IMR-90 (cell line): ENCODE measurements at regions not wholly inside any gene's neighbourhood (a gene's known extent, or its start where the extent isn't known, plus 50 kb on each side); places are given as distances from the start of the nearest gene placed in this dataset.
A peak's percentile ranks its signal among the peaks of the same experiment; 100 is the strongest.

Experiments used
- ATAC-seq: fragments of 200-7000 bp; cut with Tn5 transposase; 2 replicates; pipeline ENCODE4 v1.9.1; 2020; ENCODE audit warnings: low read depth, mild to moderate bottlenecking, moderate library complexity
- BruUV-seq: library from RNA; stranded (reverse); fragments of 400-500 nt; replicated peaks from 2 replicates; lab custom pipeline; 2021; lab: Mats Ljungman, UMichigan
- CTCF ChIA-PET: fragments of 300-600 bp; formaldehyde crosslinking; extraction: SDS; loops from one replicate; lab custom pipeline; 2021; ENCODE audit warnings: antibody characterized with exemption; lab: Yijun Ruan, JAX
- POLR2A ChIA-PET: fragments of 300-600 bp; sonication (Branson Sonifier 250); formaldehyde crosslinking; loops from one replicate; lab custom pipeline; 2022; ENCODE audit warnings: antibody characterized with exemption; ENCODE audit not compliant: unreplicated experiment; lab: Charles Lee
- DNase-seq: peaks from one replicate; pipeline ENCODE4 v3.0.0; 2013
- H2AFZ ChIP-seq: replicated peaks from 2 replicates; pipeline ENCODE3; 2013; ENCODE audit warnings: low read length, mild to moderate bottlenecking; ENCODE audit not compliant: poor library complexity
- H2AK5ac ChIP-seq: 2 replicates; pipeline ENCODE4 v1.6.1; 2013; ENCODE audit warnings: low read depth, low read length, inconsistent platforms
- H2AK9ac ChIP-seq: replicated peaks from 2 replicates; pipeline ENCODE3; 2013; ENCODE audit warnings: mild to moderate bottlenecking, low read depth, low read length, moderate library complexity; ENCODE audit not compliant: poor library complexity
- H2BK120ac ChIP-seq: 2 replicates; pipeline ENCODE4 v1.6.1; 2013; ENCODE audit warnings: low read depth, low read length, inconsistent platforms
- H2BK15ac ChIP-seq: 3 replicates; pipeline ENCODE4 v1.6.1; 2013; ENCODE audit warnings: low read depth, low read length, inconsistent platforms
- H2BK20ac ChIP-seq: 2 replicates; pipeline ENCODE4 v1.6.1; 2013; ENCODE audit warnings: low read depth, mild to moderate bottlenecking, inconsistent platforms, low read length, moderate library complexity
- H2BK5ac ChIP-seq: 2 replicates; pipeline ENCODE4 v1.6.1; 2013; ENCODE audit warnings: mild to moderate bottlenecking, low read depth, low read length, inconsistent platforms; ENCODE audit not compliant: poor library complexity, severe bottlenecking
- H3K14ac ChIP-seq: replicated peaks from 2 replicates; pipeline ENCODE4 v1.6.1; 2013; ENCODE audit warnings: low read depth, low read length, inconsistent platforms
- H3K18ac ChIP-seq: 2 replicates; pipeline ENCODE4 v1.6.1; 2013; ENCODE audit warnings: low read depth, low read length, control low read depth
- H3K23ac ChIP-seq: 2 replicates; pipeline ENCODE4 v1.6.1; 2013; ENCODE audit warnings: low read depth, low read length, inconsistent platforms
- H3K27ac ChIP-seq: 2 replicates; pipeline ENCODE4 v1.5.1; 2013; ENCODE audit warnings: mild to moderate bottlenecking, control low read depth, low read length; ENCODE audit not compliant: insufficient read depth
- H3K27me3 ChIP-seq: 2 replicates; pipeline ENCODE4 v1.6.1; 2013; ENCODE audit warnings: low read length; ENCODE audit not compliant: control insufficient read depth, insufficient read depth
- H3K36me3 ChIP-seq: 2 replicates; pipeline ENCODE4 v1.6.1; 2013; ENCODE audit warnings: low read length, mixed read lengths; ENCODE audit not compliant: control insufficient read depth, insufficient read depth
- H3K4ac ChIP-seq: 2 replicates; pipeline ENCODE4 v1.6.1; 2013; ENCODE audit warnings: low read depth, low read length, inconsistent platforms
- H3K4me1 ChIP-seq: 2 replicates; pipeline ENCODE4 v1.6.1; 2013; ENCODE audit warnings: low read length, mixed read lengths; ENCODE audit not compliant: control insufficient read depth, insufficient read depth
- H3K4me2 ChIP-seq: 2 replicates; pipeline ENCODE4 v1.6.1; 2013; ENCODE audit warnings: low read depth, mild to moderate bottlenecking, control low read depth, low read length, moderate library complexity
- H3K4me3 ChIP-seq: 2 replicates; pipeline ENCODE4 v1.5.1; 2013; ENCODE audit warnings: low read depth, mild to moderate bottlenecking, control low read depth, low read length, moderate library complexity; ENCODE audit not compliant: insufficient read depth
- H3K56ac ChIP-seq: 2 replicates; pipeline ENCODE4 v1.6.1; 2013; ENCODE audit warnings: low read length, inconsistent platforms; ENCODE audit not compliant: insufficient read depth; ENCODE audit errors: extremely low read depth
- H3K79me1 ChIP-seq, 2 experiments: 2 replicates each; pipeline ENCODE4 v1.6.1; 2013; ENCODE audit warnings: low read length in 2 of 2, inconsistent platforms in 1 of 2, low read depth in 1 of 2
- H3K9ac ChIP-seq: 2 replicates; pipeline ENCODE4 v1.6.1; 2013; ENCODE audit warnings: low read depth, low read length, control low read depth
- H3K9me1 ChIP-seq: 2 replicates; pipeline ENCODE4 v1.6.1; 2013; ENCODE audit warnings: low read length, inconsistent platforms; ENCODE audit not compliant: insufficient read depth
- H3K9me3 ChIP-seq: 2 replicates; pipeline ENCODE4 v1.6.1; 2013; ENCODE audit warnings: low read length; ENCODE audit not compliant: control insufficient read depth, insufficient read depth
- H4K20me1 ChIP-seq: 2 replicates; pipeline ENCODE4 v1.6.1; 2013; ENCODE audit warnings: low read length, inconsistent platforms; ENCODE audit not compliant: insufficient read depth
- H4K5ac ChIP-seq: 2 replicates; pipeline ENCODE4 v1.6.1; 2013; ENCODE audit warnings: mild to moderate bottlenecking, low read depth, low read length, control low read depth
- H4K8ac ChIP-seq, 2 experiments: 2 replicates each; pipeline ENCODE4 v1.6.1; 2013; ENCODE audit warnings: low read depth in 2 of 2, low read length in 2 of 2, control low read depth in 1 of 2, inconsistent platforms in 1 of 2
- H4K91ac ChIP-seq: 2 replicates; pipeline ENCODE4 v1.6.1; 2013; ENCODE audit warnings: low read depth, low read length, inconsistent platforms; ENCODE audit not compliant: insufficient read depth
- BHLHE40 ChIP-seq: fragments of 150-350 bp; IDR thresholded peaks from 2 replicates; pipeline ENCODE4 v1.6.1; 2016; ENCODE audit warnings: mild to moderate bottlenecking, low read depth, low read length
- CEBPB ChIP-seq: IDR thresholded peaks from 2 replicates; pipeline ENCODE4 v1.6.1; 2012; ENCODE audit warnings: low read depth, low read length, improper control_type of control experiment
- CHD1 ChIP-seq: IDR thresholded peaks from 2 replicates; pipeline ENCODE4 v1.6.1; 2012; ENCODE audit warnings: low read depth, low read length, improper control_type of control experiment
- CTCF ChIP-seq: conservative IDR thresholded peaks from 2 replicates; pipeline ENCODE4 v1.5.1; 2012; ENCODE audit warnings: mild to moderate bottlenecking, low read depth, low read length, improper control_type of control experiment
- FOS ChIP-seq: fragments of 150-350 bp; IDR thresholded peaks from 2 replicates; pipeline ENCODE4 v1.6.1; 2016; ENCODE audit warnings: low read depth, low read length
- MAFK ChIP-seq: IDR thresholded peaks from 2 replicates; pipeline ENCODE4 v1.6.1; 2012; ENCODE audit warnings: low read depth, low read length, improper control_type of control experiment
- MAZ ChIP-seq: IDR thresholded peaks from 2 replicates; pipeline ENCODE4 v1.6.1; 2012; ENCODE audit warnings: low read depth, mild to moderate bottlenecking, low read length, improper control_type of control experiment, moderate library complexity, borderline replicate concordance
- MXI1 ChIP-seq: IDR thresholded peaks from 2 replicates; pipeline ENCODE4 v1.6.1; 2012; ENCODE audit warnings: low read depth, mild to moderate bottlenecking, low read length, moderate library complexity, borderline replicate concordance
- NFE2L2 ChIP-seq: fragments of 150-350 bp; IDR thresholded peaks from 2 replicates; pipeline ENCODE4 v1.6.1; 2016; ENCODE audit warnings: low read depth, mild to moderate bottlenecking, low read length
- POLR2A ChIP-seq: IDR thresholded peaks from 2 replicates; pipeline ENCODE4 v1.6.1; 2012; ENCODE audit warnings: mild to moderate bottlenecking, low read depth, low read length
- RAD21 ChIP-seq: IDR thresholded peaks from 2 replicates; pipeline ENCODE4 v1.6.1; 2012; ENCODE audit warnings: low read length, improper control_type of control experiment
- RCOR1 ChIP-seq: IDR thresholded peaks from 2 replicates; pipeline ENCODE4 v1.6.1; 2012; ENCODE audit warnings: mild to moderate bottlenecking, low read length, improper control_type of control experiment; ENCODE audit not compliant: insufficient replicate concordance
- RFX5 ChIP-seq: IDR thresholded peaks from 2 replicates; pipeline ENCODE4 v1.8.0; 2012; ENCODE audit warnings: low read depth, mild to moderate bottlenecking, low read length, moderate library complexity
- SMC3 ChIP-seq: fragments of 150-350 bp; IDR thresholded peaks from 2 replicates; pipeline ENCODE4 v1.6.1; 2016; ENCODE audit warnings: low read depth, mild to moderate bottlenecking, antibody characterized with exemption, low read length, moderate library complexity
- USF2 ChIP-seq: fragments of 150-350 bp; IDR thresholded peaks from 2 replicates; pipeline ENCODE4 v1.6.1; 2017; ENCODE audit warnings: mild to moderate bottlenecking, antibody characterized with exemption, low read length, low read depth
- WGBS, 2 experiments: methylation state at CpG; one replicate each; pipeline versions ENCODE4 v1.1.5 to v1.1.7; 2013; ENCODE audit warnings: missing lambda C conversion rate in 2 of 2; ENCODE audit not compliant: insufficient read length in 1 of 2; ENCODE audit errors: extremely low coverage in 2 of 2; 5-methylcytosine and 5-hydroxymethylcytosine counted together
- dilution Hi-C: fragments of 300-500 bp; cut with HindIII; formaldehyde crosslinking; loops from one replicate; pipeline ENCODE4 v1.14.3; 2018; ENCODE audit warnings: low sequenced_read_pairs; ENCODE audit not compliant: unreplicated experiment
- in situ Hi-C: fragments of 300-500 bp; cut with MboI; formaldehyde crosslinking; loops from 3 replicates; pipeline ENCODE4 v1.14.3; 2019; ENCODE audit warnings: low sequenced_read_pairs, inconsistent platforms, mixed read lengths
- intact Hi-C: fragments of 100-400 bp; cut with micrococcal nuclease; formaldehyde crosslinking; loops from 2 replicates; pipeline ENCODE4 v1.10.0; 2022
- TF ChIP-seq, protein P1 (sequence below): fragments of 150-350 bp; IDR thresholded peaks from 2 replicates; pipeline ENCODE4 v1.6.1; 2016; ENCODE audit warnings: low read depth, mild to moderate bottlenecking, low read length, moderate library complexity, borderline replicate concordance

GRCh38 chr9:38319496-38320173, 72.9 kb upstream of the ALDH1B1 start:
- H3K9me3 ChIP-seq: no peaks in the 10 kb centered on the region
- intact Hi-C loops: no loop called here
- no TSS peak for BruUV-seq
- dilution Hi-C loops: no loop called here
- no peak overlapping the region for H4K91ac ChIP-seq
- no peak overlapping the region for H2BK120ac ChIP-seq
- H3K9ac ChIP-seq: no peak overlapping the region
- no peak overlapping the region for H3K14ac ChIP-seq
- in situ Hi-C loops: loop anchor here (10.0 kb wide), 1 partner anchor 55 kb away; no protein-coding TSS in a partner anchor
- no peak overlapping the region for H3K4me3 ChIP-seq
- H3K9me1 ChIP-seq: no peaks in the 10 kb centered on the region
- POLR2A ChIA-PET: interaction anchor here (1.1 kb wide), 1 partner anchor 24 kb away, joined by 8 read pairs; no protein-coding TSS in a partner anchor
- no peak overlapping the region for H3K56ac ChIP-seq
- H3K79me1 ChIP-seq: no peaks in the 10 kb centered on the region
- no peak overlapping the region for H3K18ac ChIP-seq
- CTCF ChIA-PET: interaction anchor here (0.6 kb wide), 1 partner anchor 1456 kb away, joined by 3 read pairs; no protein-coding TSS in a partner anchor
- no peak overlapping the region for H2AFZ ChIP-seq
- DNase-seq (no peak), ATAC-seq (no peak)
- no peaks in the 10 kb centered on the region for H4K20me1 ChIP-seq
- no peak overlapping the region for H2BK15ac ChIP-seq
- H2BK5ac ChIP-seq: no peak overlapping the region
- H4K5ac ChIP-seq: no peak overlapping the region
- no peak for TF ChIP-seq RCOR1
- TF ChIP-seq, protein P1, sequence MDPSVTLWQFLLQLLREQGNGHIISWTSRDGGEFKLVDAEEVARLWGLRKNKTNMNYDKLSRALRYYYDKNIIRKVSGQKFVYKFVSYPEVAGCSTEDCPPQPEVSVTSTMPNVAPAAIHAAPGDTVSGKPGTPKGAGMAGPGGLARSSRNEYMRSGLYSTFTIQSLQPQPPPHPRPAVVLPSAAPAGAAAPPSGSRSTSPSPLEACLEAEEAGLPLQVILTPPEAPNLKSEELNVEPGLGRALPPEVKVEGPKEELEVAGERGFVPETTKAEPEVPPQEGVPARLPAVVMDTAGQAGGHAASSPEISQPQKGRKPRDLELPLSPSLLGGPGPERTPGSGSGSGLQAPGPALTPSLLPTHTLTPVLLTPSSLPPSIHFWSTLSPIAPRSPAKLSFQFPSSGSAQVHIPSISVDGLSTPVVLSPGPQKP: no peak
- no peak for TF ChIP-seq RFX5
- TF ChIP-seq CEBPB: no peak
- no peak for TF ChIP-seq BHLHE40
- no peak for TF ChIP-seq SMC3
- no peak for TF ChIP-seq CTCF
- no peak for TF ChIP-seq CHD1
- no peak for TF ChIP-seq MAFK
- TF ChIP-seq USF2: no peak
- TF ChIP-seq MAZ: no peak
- no peak for TF ChIP-seq NFE2L2
- TF ChIP-seq POLR2A: no peak
- TF ChIP-seq FOS: no peak
- no peak for TF ChIP-seq MXI1
- TF ChIP-seq RAD21: no peak
- H3K27ac ChIP-seq: no peak overlapping the region
- H2AK9ac ChIP-seq: no peak overlapping the region
- peaks cover 23% of the 10 kb centered on the region for H3K27me3 ChIP-seq
- no peak overlapping the region for H3K4ac ChIP-seq
- H3K23ac ChIP-seq: no peak overlapping the region
- H3K4me1 ChIP-seq: no peaks in the 10 kb centered on the region
- H2AK5ac ChIP-seq: no peak overlapping the region
- H2BK20ac ChIP-seq: no peak overlapping the region
- no peaks in the 10 kb centered on the region for H3K36me3 ChIP-seq
- no peak overlapping the region for H4K8ac ChIP-seq
- WGBS, 2 experiments: no CpG with 5 or more reads among the region's 5 CpGs
- H3K4me2 ChIP-seq: peak overlapping the region; percentile 59
